Islet of Langerhans (tissue), 1 donor: ENCODE measurements at regions not wholly inside any gene's neighbourhood (a gene's known extent, or its start where the extent isn't known, plus 50 kb on each side); places are given as distances from the start of the nearest gene placed in this dataset.

Experiments
- FAIRE-seq: peaks from one replicate; lab custom pipeline; 2011; peaks lifted over from hg19 to GRCh38; lab: Jason Lieb, UNC

- FAIRE-seq, result no peak
These were observed 654.1 kb downstream of the STIM2 start for GRCh38 chr4:27514711-27515110.

- no peak for FAIRE-seq
These were observed 654.5 kb downstream of the STIM2 start for GRCh38 chr4:27515140-27515539.

GRCh38 chr4:27518876-27519275, 658.2 kb downstream of the STIM2 start:
- no peak for FAIRE-seq

GRCh38 chr4:27524224-27524623, 663.6 kb downstream of the STIM2 start:
- no peak for FAIRE-seq

- no peak for FAIRE-seq
These were observed 673.8 kb downstream of the STIM2 start for GRCh38 chr4:27534488-27534887.

- FAIRE-seq, result no peak
These were observed 707.8 kb downstream of the STIM2 start for GRCh38 chr4:27568236-27568951.

- no peak for FAIRE-seq
These were observed 708.3 kb downstream of the STIM2 start for GRCh38 chr4:27568952-27569319.

- FAIRE-seq, result no peak
These were observed 714.1 kb downstream of the STIM2 start for GRCh38 chr4:27574743-27575142.

- no peak for FAIRE-seq
These were observed 717.3 kb downstream of the STIM2 start for GRCh38 chr4:27577951-27578350.

- no peak for FAIRE-seq
These were observed 732.1 kb downstream of the STIM2 start for GRCh38 chr4:27592738-27593137.

GRCh38 chr4:27594922-27595321, 734.3 kb downstream of the STIM2 start:
- FAIRE-seq, result peak; percentile 9

GRCh38 chr4:27595571-27596360, 735.1 kb downstream of the STIM2 start:
- no peak for FAIRE-seq

GRCh38 chr4:27602172-27602571, 741.5 kb downstream of the STIM2 start:
- FAIRE-seq, result no peak

- no peak for FAIRE-seq
These were observed 744.1 kb downstream of the STIM2 start for GRCh38 chr4:27604692-27605091.

- FAIRE-seq, result no peak
These were observed 755.5 kb downstream of the STIM2 start for GRCh38 chr4:27616166-27616565.

- no peak for FAIRE-seq
These were observed 758.8 kb downstream of the STIM2 start for GRCh38 chr4:27619435-27619834.

GRCh38 chr4:27620886-27621285, 760.2 kb downstream of the STIM2 start:
- FAIRE-seq, result no peak

- FAIRE-seq, result no peak
These were observed 764.1 kb downstream of the STIM2 start for GRCh38 chr4:27624749-27625148.

- no peak for FAIRE-seq
These were observed 768.0 kb downstream of the STIM2 start for GRCh38 chr4:27628609-27629008.

- FAIRE-seq, result no peak
These were observed 769.0 kb downstream of the STIM2 start for GRCh38 chr4:27629532-27630225.

GRCh38 chr4:27635936-27636913, 775.6 kb downstream of the STIM2 start:
- no peak for FAIRE-seq
